RWPE2 (cell line): ENCODE measurements at regions not wholly inside any gene's neighbourhood (a gene's known extent, or its start where the extent isn't known, plus 50 kb on each side); places are given as distances from the start of the nearest gene placed in this dataset.

Experiments used
- ATAC-seq: fragments of 200-7000 bp; cut with Tn5 transposase; 3 replicates; pipeline ENCODE4 v1.9.1; 2021; ENCODE audit warnings: low read depth
- DNase-seq: peaks from one replicate; pipeline ENCODE4 v3.0.0-alpha.2; 2020; ENCODE audit warnings: low spot score
- H3K27ac ChIP-seq: fragments of 450-650 bp; 2 replicates; pipeline ENCODE4 v1.5.1; 2017; ENCODE audit warnings: mild to moderate bottlenecking; ENCODE audit not compliant: poor library complexity, severe bottlenecking
- H3K27me3 ChIP-seq: fragments of 250-450 bp; sonication (Bioruptor Pico); 2 replicates; pipeline ENCODE4 v1.5.1; 2021; ENCODE audit warnings: mild to moderate bottlenecking, moderate library complexity; ENCODE audit not compliant: insufficient read depth, poor library complexity, severe bottlenecking
- H3K36me3 ChIP-seq: fragments of 250-450 bp; sonication (Bioruptor Pico); 2 replicates; pipeline ENCODE4 v1.5.1; 2020; ENCODE audit warnings: low read depth, mild to moderate bottlenecking, moderate library complexity
- H3K4me1 ChIP-seq: fragments of 250-450 bp; sonication (Bioruptor Pico); 2 replicates; pipeline ENCODE4 v1.5.1; 2021; ENCODE audit warnings: mild to moderate bottlenecking, moderate library complexity; ENCODE audit not compliant: insufficient read depth, poor library complexity, severe bottlenecking
- H3K4me3 ChIP-seq: fragments of 250-450 bp; sonication (Bioruptor Pico); 2 replicates; pipeline ENCODE4 v1.5.1; 2021; ENCODE audit warnings: mild to moderate bottlenecking, moderate library complexity; ENCODE audit not compliant: severe bottlenecking
- H3K9me3 ChIP-seq: fragments of 250-450 bp; sonication (Bioruptor Pico); 2 replicates; pipeline ENCODE4 v1.5.1; 2021; ENCODE audit warnings: mild to moderate bottlenecking, moderate library complexity; ENCODE audit not compliant: severe bottlenecking
- TF ChIP-seq, protein P1 (sequence below): fragments of 450-650 bp; IDR thresholded peaks from one replicate; pipeline ENCODE4 v1.5.1; 2017; ENCODE audit warnings: mild to moderate bottlenecking, moderate library complexity; ENCODE audit not compliant: poor library complexity, severe bottlenecking

DNA sequence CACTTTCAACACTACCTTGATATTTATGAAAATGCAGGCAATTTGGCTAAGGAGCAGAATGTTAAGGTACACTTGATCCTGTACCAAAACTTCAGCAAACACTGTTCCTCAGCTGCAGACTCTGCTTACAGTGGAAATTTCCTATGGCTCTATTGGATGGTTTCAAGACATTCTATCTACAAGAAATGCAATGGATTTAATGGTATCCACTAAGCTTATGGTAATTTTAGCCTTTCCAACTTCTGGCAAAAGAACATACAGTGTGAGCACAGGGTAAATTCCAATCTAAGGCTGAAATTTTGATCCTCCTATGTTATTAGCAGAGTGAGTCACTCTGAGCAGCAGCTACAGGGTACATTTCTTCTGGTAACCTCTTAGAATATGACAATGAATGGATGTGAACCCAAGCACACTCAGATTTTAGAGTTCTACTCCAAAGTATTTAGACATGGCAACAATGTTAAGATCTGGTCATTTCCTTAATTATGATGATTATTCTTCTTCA lies 361.8 kb upstream of the PIK3C3 start:
- no peaks in the 10 kb centered on the region for H3K27me3 ChIP-seq
- no peaks in the 10 kb centered on the region for H3K4me1 ChIP-seq
- TF ChIP-seq, protein P1, sequence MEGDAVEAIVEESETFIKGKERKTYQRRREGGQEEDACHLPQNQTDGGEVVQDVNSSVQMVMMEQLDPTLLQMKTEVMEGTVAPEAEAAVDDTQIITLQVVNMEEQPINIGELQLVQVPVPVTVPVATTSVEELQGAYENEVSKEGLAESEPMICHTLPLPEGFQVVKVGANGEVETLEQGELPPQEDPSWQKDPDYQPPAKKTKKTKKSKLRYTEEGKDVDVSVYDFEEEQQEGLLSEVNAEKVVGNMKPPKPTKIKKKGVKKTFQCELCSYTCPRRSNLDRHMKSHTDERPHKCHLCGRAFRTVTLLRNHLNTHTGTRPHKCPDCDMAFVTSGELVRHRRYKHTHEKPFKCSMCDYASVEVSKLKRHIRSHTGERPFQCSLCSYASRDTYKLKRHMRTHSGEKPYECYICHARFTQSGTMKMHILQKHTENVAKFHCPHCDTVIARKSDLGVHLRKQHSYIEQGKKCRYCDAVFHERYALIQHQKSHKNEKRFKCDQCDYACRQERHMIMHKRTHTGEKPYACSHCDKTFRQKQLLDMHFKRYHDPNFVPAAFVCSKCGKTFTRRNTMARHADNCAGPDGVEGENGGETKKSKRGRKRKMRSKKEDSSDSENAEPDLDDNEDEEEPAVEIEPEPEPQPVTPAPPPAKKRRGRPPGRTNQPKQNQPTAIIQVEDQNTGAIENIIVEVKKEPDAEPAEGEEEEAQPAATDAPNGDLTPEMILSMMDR = no peak
- H3K9me3 ChIP-seq = no peaks in the 10 kb centered on the region
- ATAC-seq (no peak), DNase-seq (no peak)
- no peak overlapping the region for H3K4me3 ChIP-seq
- no peak overlapping the region for H3K27ac ChIP-seq
- H3K36me3 ChIP-seq = no peaks in the 10 kb centered on the region

DNA sequence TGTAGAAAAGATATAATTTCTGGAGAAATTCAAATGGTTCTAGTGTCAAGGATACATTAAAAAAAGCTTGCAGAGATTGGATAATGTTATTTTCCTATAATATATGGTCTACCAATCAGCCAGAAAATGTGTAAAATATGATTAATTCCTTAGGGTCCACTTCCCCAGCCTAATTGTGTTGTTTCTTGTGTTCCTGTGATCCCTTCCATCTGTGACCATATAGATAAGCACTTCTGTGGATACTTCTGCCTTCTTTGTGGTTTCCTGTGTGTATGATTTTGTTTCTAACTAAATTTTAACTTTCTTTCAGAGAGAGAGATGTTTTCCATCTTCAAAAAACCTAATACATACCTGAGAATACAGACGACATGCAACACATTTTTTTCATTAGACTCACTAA lies 367.1 kb upstream of the PIK3C3 start:
- Histone ChIP-seq H3K27ac (no peak overlapping the region), H3K9me3 (no peaks in the 10 kb centered on the region), H3K4me1 (no peaks in the 10 kb centered on the region), H3K4me3 (no peak overlapping the region), H3K27me3 (no peaks in the 10 kb centered on the region), H3K36me3 (no peaks in the 10 kb centered on the region)
- ATAC-seq = no peak
- TF ChIP-seq, protein P1 = no peak
- DNase-seq = no peak

DNA sequence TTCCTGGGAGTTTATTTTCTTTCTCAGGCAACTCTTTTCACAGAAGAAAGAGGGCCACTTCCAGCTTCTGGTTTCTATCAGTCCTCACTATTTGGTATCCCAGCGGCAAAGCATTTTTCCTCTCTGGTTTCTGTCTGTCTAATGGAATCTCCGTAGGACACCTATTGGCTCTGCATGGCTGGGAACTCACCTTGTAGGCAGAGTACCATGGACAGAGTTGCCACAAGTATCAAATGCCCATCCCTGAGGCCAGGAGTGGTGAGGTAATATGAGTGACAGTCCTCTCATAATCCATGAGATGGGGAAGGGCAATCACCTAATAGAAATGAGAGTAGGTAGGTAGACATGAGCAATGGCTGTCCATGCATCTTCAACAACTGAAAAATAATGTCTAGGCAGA lies 369.5 kb upstream of the PIK3C3 start:
- Histone ChIP-seq H3K27me3 (no peaks in the 10 kb centered on the region), H3K9me3 (no peaks in the 10 kb centered on the region), H3K27ac (no peak overlapping the region), H3K4me3 (no peak overlapping the region), H3K4me1 (no peaks in the 10 kb centered on the region), H3K36me3 (no peaks in the 10 kb centered on the region)
- ATAC-seq (no peak), DNase-seq (no peak)
- TF ChIP-seq, protein P1 = no peak

DNA sequence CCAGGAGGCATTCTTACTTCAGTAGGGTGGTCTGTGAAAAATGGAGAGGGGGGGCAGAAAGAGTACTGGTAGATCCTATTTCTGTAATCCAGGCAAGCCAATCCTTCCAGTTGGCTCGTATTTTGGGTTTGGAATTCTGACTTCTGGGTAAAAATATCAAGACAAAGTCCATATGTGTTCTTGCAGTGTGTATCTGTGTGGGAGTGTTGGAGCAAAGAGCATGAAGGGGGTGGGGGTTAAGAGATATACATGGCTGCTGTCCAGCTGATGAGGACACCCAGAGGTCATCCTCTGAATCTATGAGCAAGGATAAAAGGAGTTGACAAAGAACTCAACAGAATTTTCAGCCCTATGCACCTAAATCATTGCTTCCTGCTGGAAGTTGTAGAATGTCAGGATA lies 375.8 kb upstream of the PIK3C3 start:
- ATAC-seq = no peak

DNA sequence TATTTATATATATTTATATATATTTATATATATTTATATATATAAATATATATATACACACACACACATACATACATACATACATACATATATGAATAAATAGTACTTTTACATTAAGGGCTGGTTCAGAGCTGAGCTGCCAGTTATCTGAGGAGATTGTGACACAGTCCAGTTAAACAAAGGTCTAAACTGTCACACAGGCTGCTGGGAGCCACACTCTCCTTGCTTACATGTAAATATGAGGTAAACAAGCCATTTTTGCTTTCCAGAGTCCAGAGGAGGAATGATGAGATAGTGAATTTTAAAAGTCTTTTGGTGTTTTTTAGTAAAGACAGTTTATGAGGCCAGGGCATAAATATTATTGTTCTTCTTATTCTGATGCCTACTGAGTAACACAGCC lies 377.5 kb upstream of the PIK3C3 start:
- H3K27me3 ChIP-seq = no peaks in the 10 kb centered on the region
- no peaks in the 10 kb centered on the region for H3K36me3 ChIP-seq
- DNase-seq (no peak), ATAC-seq (no peak)
- no peak overlapping the region for H3K27ac ChIP-seq
- H3K9me3 ChIP-seq = no peaks in the 10 kb centered on the region
- no peak overlapping the region for H3K4me3 ChIP-seq
- no peaks in the 10 kb centered on the region for H3K4me1 ChIP-seq
- TF ChIP-seq, protein P1 = no peak

More for the DNA sequence above, 375.8 kb upstream of the PIK3C3 start:
- H3K4me3 ChIP-seq = no peak overlapping the region
- H3K36me3 ChIP-seq = no peaks in the 10 kb centered on the region
- H3K27me3 ChIP-seq = no peaks in the 10 kb centered on the region
- no peaks in the 10 kb centered on the region for H3K9me3 ChIP-seq
- H3K27ac ChIP-seq = no peak overlapping the region
- TF ChIP-seq, protein P1 = no peak
- no peak for DNase-seq
- H3K4me1 ChIP-seq = no peaks in the 10 kb centered on the region
